ES-I3 (cell line): ENCODE measurements at regions not wholly inside any gene's neighbourhood (a gene's known extent, or its start where the extent isn't known, plus 50 kb on each side); places are given as distances from the start of the nearest gene placed in this dataset.

Source experiments
- H3K36me3 ChIP-seq: 2 replicates; pipeline ENCODE4 v1.6.1; 2013; ENCODE audit warnings: mild to moderate bottlenecking, low read length, control low read depth, moderate library complexity; ENCODE audit not compliant: insufficient read depth
- H3K4me1 ChIP-seq: 2 replicates; pipeline ENCODE4 v1.6.1; 2013; ENCODE audit warnings: mild to moderate bottlenecking, control low read depth, low read length; ENCODE audit not compliant: insufficient read depth
- H3K9ac ChIP-seq: 2 replicates; pipeline ENCODE4 v1.6.1; 2013; ENCODE audit warnings: low read depth, mild to moderate bottlenecking, low read length, moderate library complexity
- H3K9me3 ChIP-seq: 2 replicates; pipeline ENCODE4 v1.6.1; 2013; ENCODE audit warnings: mild to moderate bottlenecking, low read length, moderate library complexity; ENCODE audit not compliant: control insufficient read depth, insufficient read depth

DNA sequence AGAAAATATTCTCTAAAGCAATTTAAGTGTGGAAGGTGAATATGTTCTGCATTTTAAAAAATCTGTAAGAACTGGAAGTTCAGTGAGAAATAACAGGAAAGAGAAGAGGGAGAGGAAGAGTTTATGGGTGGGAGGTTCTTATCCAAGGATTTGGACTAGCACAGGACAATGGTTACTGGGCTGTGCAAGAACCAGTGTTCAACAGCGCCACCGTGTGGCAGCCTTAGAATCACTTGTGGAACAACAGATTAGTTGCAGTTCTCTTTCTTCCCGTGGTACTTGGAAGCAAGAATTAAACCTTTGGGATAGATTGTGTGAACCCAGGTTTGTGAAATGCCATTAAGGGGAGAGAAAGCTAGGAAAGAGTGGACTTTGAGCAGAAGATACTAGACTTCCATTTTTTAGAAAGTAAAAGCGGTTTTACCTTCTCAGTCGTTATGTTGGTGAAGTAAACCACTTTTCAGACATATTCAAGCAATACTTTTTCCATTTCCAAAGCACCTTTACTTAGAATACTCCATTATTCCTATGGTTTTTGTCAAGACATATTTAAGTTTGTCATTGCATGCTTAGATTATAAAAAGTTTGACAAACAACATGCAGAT is 436.7 kb downstream of the RNF144B start:
- no peaks in the 10 kb centered on the region for H3K4me1 ChIP-seq
- H3K36me3 ChIP-seq: no peaks in the 10 kb centered on the region
- H3K9ac ChIP-seq: no peak overlapping the region
- H3K9me3 ChIP-seq: peaks cover 10% of the 10 kb centered on the region; the same call in 1 of the 2 replicates

DNA sequence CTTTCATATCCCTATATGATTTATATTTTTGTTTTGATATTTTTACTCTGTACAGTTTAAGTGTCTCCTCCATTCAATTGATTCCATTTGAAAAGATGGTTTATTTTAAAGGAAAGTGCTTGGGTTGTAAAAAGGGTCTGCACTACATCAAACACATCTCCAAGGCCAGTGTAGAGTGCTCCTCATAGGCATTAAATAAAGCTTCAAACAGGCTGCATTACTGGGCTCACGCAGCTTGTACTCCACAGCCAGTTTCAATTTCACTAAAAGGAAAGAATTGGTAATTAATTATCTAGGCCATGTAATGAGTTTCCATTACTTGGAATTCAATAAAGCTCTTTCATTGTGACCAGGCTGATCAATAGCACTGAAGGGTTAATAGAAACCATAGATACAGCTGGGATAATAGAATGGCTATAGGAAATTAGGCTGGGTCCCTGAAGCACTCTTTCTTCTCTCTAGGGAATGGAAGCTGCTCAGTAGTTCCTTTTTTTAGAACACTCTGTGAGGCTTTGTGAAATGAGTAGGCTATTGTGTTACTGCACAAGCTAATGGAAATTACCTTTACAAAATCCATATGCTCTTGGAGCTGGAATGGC is 442.2 kb downstream of the RNF144B start:
- Histone ChIP-seq H3K4me1 (no peaks in the 10 kb centered on the region), H3K9ac (no peak overlapping the region), H3K9me3 (peaks cover 5% of the 10 kb centered on the region; the same call in 1 of the 2 replicates), H3K36me3 (no peaks in the 10 kb centered on the region)

DNA sequence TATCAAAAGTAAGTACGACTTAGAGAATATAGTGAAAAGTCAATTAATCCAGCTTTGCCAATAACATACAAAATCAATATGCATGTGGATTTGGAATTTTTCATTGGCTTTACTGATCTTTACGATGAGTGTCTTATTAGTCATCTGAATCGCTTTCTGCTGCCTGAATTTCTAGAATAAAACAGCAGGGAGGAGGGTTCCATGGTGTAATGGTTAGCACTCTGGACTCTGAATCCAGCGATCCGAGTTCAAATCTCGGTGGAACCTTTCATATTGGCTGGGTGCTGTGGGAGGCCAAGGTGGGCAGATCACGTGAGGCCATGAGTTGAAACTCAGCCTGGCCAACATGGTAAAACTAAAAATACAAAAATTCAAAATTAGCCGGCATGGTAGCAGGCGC is 448.8 kb downstream of the RNF144B start:
- H3K4me1 ChIP-seq: no peaks in the 10 kb centered on the region
- no peak overlapping the region for H3K9ac ChIP-seq
- H3K36me3 ChIP-seq: no peaks in the 10 kb centered on the region
- H3K9me3 ChIP-seq: no peaks in the 10 kb centered on the region

DNA sequence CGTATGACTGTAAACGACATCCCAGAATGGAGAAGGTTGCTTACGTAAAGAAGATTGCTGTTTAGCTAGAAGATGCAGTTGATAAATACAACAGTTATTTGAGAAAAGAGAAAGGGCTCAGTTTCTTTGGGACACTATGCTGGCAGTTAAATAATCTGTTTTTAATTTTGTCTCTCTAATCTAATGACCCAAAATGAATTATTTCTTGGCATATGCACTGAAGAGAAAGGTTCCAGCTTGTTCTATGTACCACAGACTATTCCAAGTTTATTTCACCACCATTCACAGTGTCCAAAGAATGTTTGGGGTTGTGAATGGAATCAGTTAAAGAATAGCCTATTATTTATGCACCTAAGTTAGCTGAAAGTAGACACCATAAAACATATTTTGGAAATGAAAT is 449.9 kb downstream of the RNF144B start:
- Histone ChIP-seq H3K36me3 (no peaks in the 10 kb centered on the region), H3K9ac (no peak overlapping the region)

GRCh38 chr6:18842534-18842933 is 455.4 kb downstream of the RNF144B start:
- Histone ChIP-seq H3K36me3 (no peaks in the 10 kb centered on the region), H3K9me3 (no peaks in the 10 kb centered on the region), H3K9ac (no peak overlapping the region), H3K4me1 (no peaks in the 10 kb centered on the region)

More for the DNA sequence above, 449.9 kb downstream of the RNF144B start:
- Histone ChIP-seq H3K9me3 (no peaks in the 10 kb centered on the region), H3K4me1 (no peaks in the 10 kb centered on the region)

GRCh38 chr6:18845896-18846295 is 458.7 kb downstream of the RNF144B start:
- Histone ChIP-seq H3K4me1 (no peaks in the 10 kb centered on the region), H3K36me3 (no peaks in the 10 kb centered on the region), H3K9me3 (no peaks in the 10 kb centered on the region), H3K9ac (no peak overlapping the region)

- no peak overlapping the region for H3K9ac ChIP-seq
- H3K36me3 ChIP-seq: no peaks in the 10 kb centered on the region
- no peaks in the 10 kb centered on the region for H3K4me1 ChIP-seq
Measured at GRCh38 chr6:18846327-18846726, 459.2 kb downstream of the RNF144B start.

GRCh38 chr6:18861204-18861603 is 474.1 kb downstream of the RNF144B start:
- Histone ChIP-seq H3K9me3 (no peaks in the 10 kb centered on the region), H3K9ac (no peak overlapping the region), H3K36me3 (no peaks in the 10 kb centered on the region), H3K4me1 (no peaks in the 10 kb centered on the region)

More at GRCh38 chr6:18846327-18846726, 459.2 kb downstream of the RNF144B start:
- H3K9me3 ChIP-seq: no peaks in the 10 kb centered on the region

DNA sequence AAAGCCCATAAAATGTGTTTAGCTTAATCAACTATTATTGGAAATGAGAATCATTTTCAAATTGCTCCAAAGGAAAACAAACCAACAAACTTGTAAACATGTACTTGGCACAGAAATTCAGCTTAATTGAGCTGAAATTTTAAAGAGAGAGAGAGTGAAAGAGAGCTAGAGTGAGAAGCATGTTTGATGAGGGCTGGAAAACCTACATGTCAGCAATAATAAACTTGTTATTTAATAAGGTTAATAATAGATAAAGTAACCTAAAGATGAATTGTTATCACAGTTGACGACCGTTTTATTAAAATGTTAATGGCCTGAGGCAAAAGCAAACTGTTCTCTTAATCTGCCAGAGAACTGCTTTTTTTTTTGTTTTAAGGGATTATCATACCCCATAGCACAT is 496.1 kb downstream of the RNF144B start:
- Histone ChIP-seq H3K9ac (no peak overlapping the region), H3K36me3 (no peaks in the 10 kb centered on the region), H3K4me1 (no peaks in the 10 kb centered on the region), H3K9me3 (peaks cover 5% of the 10 kb centered on the region; the same call in 1 of the 2 replicates)

DNA sequence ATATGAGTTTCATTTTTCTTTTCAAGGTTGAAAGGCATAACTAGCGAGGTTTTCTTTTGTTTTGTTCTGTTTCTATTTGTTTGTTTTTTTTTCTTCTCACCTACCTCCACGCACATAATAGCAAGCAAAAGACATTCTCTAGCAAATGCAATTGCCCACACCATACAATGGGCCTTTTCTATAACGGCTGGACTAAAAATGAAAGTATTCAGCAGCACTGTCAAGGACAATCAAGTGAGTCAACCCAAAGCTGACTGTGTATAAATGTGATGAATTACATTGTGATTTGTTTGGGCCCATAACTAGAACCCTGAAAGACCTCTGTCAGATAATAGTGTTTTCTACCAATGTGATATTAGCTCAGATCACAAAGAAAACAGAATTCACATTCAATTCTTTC is 496.7 kb downstream of the RNF144B start:
- H3K4me1 ChIP-seq: no peaks in the 10 kb centered on the region
- no peak overlapping the region for H3K9ac ChIP-seq
- peaks cover 5% of the 10 kb centered on the region; the same call in 1 of the 2 replicates for H3K9me3 ChIP-seq
- H3K36me3 ChIP-seq: no peaks in the 10 kb centered on the region

GRCh38 chr6:18893540-18894269 is 506.6 kb downstream of the RNF144B start:
- Histone ChIP-seq H3K9me3 (no peaks in the 10 kb centered on the region), H3K36me3 (no peaks in the 10 kb centered on the region), H3K4me1 (no peaks in the 10 kb centered on the region), H3K9ac (no peak overlapping the region)

DNA sequence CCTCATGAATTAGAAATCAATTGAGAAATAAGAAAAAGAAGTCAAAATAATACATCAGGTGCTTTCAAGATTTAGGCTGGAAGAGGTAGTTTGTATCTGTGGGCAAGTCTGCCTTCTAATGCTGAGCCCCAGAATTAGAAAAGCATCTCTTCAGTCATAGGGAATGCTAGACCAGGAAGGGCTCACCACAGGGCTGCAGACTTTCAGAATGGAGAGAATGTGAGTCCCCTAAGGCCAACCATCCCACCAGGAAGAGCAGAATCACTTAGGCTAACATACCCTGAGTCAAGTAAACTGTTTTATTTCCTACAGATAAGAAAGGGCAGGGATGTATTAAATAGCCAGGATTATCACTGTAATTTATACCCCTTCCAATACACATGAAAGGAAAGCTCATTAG is 510.2 kb downstream of the RNF144B start:
- Histone ChIP-seq H3K4me1 (no peaks in the 10 kb centered on the region), H3K9me3 (no peaks in the 10 kb centered on the region), H3K36me3 (no peaks in the 10 kb centered on the region), H3K9ac (no peak overlapping the region)

DNA sequence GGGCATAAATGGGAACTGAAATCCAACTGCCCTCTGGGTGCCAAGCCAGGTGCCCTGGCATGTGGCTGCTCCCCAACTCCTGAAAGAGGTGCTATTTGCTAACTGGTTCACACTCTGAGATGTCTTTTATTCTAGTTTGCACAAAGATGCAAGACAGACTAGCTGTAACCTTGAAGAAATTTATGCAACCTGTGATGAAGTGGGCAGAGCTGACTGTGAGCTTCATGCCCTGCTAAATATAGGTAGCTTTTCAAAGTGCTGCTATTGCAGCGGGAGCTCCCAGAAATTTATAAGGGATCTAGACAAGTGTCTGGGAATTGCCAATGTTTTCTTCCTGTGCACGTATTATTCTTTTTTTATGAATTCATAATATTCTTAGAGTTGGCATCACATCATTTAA is 517.5 kb downstream of the RNF144B start:
- no peaks in the 10 kb centered on the region for H3K9me3 ChIP-seq

DNA sequence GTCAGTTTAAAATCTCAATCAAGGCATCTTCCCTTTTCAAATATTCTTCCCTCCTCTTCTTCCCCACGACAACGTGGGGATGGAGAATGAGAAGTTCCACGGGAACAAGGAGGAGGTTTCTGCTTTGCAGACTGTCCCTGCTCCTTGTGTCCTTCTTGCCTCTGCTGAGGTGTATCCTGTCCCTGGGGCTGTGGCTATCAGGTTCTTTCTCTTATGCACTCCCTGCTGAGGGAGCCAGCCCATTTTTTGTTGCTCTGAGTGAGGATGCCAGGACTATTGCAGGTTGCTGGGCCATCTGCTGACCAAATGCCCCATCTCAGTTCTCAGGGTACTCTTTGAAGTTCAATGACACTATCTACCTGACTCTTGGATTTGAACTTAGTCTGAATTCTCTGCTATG is 533.6 kb downstream of the RNF144B start:
- Histone ChIP-seq H3K9me3 (no peaks in the 10 kb centered on the region), H3K36me3 (no peaks in the 10 kb centered on the region), H3K4me1 (no peaks in the 10 kb centered on the region), H3K9ac (no peak overlapping the region)

More for the DNA sequence above, 517.5 kb downstream of the RNF144B start:
- Histone ChIP-seq H3K36me3 (no peaks in the 10 kb centered on the region), H3K9ac (no peak overlapping the region), H3K4me1 (no peaks in the 10 kb centered on the region)

- no peaks in the 10 kb centered on the region for H3K4me1 ChIP-seq
- H3K36me3 ChIP-seq: no peaks in the 10 kb centered on the region
- H3K9me3 ChIP-seq: no peaks in the 10 kb centered on the region
- H3K9ac ChIP-seq: no peak overlapping the region
Measured at GRCh38 chr6:18931086-18931485, 543.9 kb downstream of the RNF144B start.
